ENCODE measurements at regions not wholly inside any gene's neighbourhood (a gene's known extent, or its start where the extent isn't known, plus 50 kb on each side); places are given as distances from the start of the nearest gene placed in this dataset.
"Not testable (repeated sequence)": the region's sequence is repeated elsewhere in the genome, so short reads cannot be mapped to it uniquely, and the experiment has no call there.

- Histone ChIP-seq H3K4me2 (ENCODE audit: insufficient read depth, insufficient read length, low read length) (no peak overlapping the region), H3K9ac (ENCODE audit: extremely low read depth, insufficient read length, low read length) (no peak overlapping the region), H2BK120ac (ENCODE audit: low read depth, low read length, poor library complexity, severe bottlenecking) (no peak overlapping the region), H3K56ac (ENCODE audit: insufficient read length, low read depth, low read length) (no peak overlapping the region), H3K79me1 (ENCODE audit: insufficient read depth, low read depth, low read length, poor library complexity, severe bottlenecking) (no peaks in the 10 kb centered on the region), H2AFZ (ENCODE audit: low read length) (no peak overlapping the region), H4K20me1 (ENCODE audit: control insufficient read depth, insufficient read depth, insufficient read length) (no peaks in the 10 kb centered on the region), H4K5ac (ENCODE audit: insufficient read length, low read depth, low read length) (no peak overlapping the region), H2BK5ac (ENCODE audit: insufficient read length, low read length) (no peak overlapping the region), H2AK5ac (ENCODE audit: insufficient read length, low read length) (no peak overlapping the region), H3K79me2 (ENCODE audit: insufficient read depth, low read length) (no peaks in the 10 kb centered on the region), H2BK12ac (ENCODE audit: insufficient read length, low read depth, low read length) (no peak overlapping the region), H3K23ac (ENCODE audit: insufficient read length, low read depth, low read length) (no peak overlapping the region), H3T11ph (ENCODE audit: low read length) (no peak overlapping the region), H3K27me3 (ENCODE audit: insufficient read depth, low read length) (no peaks in the 10 kb centered on the region), H3K14ac (ENCODE audit: insufficient read depth, low read length) (no peak overlapping the region), H3K4ac (ENCODE audit: low read depth, low read length) (no peak overlapping the region), H3K18ac (ENCODE audit: insufficient read length, low read depth, low read length) (no peak overlapping the region), H3K9me3 (ENCODE audit: control insufficient read depth, low read depth, low read length) (no peaks in the 10 kb centered on the region), H3K27ac (ENCODE audit: insufficient read length, low read depth, low read length) (no peak overlapping the region), H3K4me1 (ENCODE audit: insufficient read depth, low read length) (peaks cover 2% of the 10 kb centered on the region; the same call in 1 of the 2 replicates), H2BK20ac (ENCODE audit: low read depth, low read length, poor library complexity, severe bottlenecking) (no peak overlapping the region), H4K8ac (replicated peaks; ENCODE audit: insufficient read length, low read depth, low read length) (no peak overlapping the region), H4K91ac (ENCODE audit: insufficient read length, low read depth, low read length) (no peak overlapping the region), H3K23me2 (ENCODE audit: insufficient read length, low read depth, low read length, poor library complexity, severe bottlenecking) (no peaks in the 10 kb centered on the region), H2BK15ac (ENCODE audit: low read depth, low read length) (no peak overlapping the region)
- no peak overlapping the region for H3K4me3 Mint-ChIP-seq
- H3K36me3 Mint-ChIP-seq (ENCODE audit: insufficient read depth in 1 of 3, low read depth in 3 of 3): peaks cover 3 to 10% (median 7%) of the 10 kb centered on the region in 3 experiments; a peak in 3 of 7 replicates
- peak; percentile 27 for DNase-seq
- H3K4me1 Mint-ChIP-seq: peaks cover 8 to 11% of the 10 kb centered on the region in 2 experiments
- H3K27ac Mint-ChIP-seq: peak overlapping the region in 1 of 3 experiments; percentile 48; a peak in 1 of 7 replicates
- H3K9me3 Mint-ChIP-seq: peaks cover 7 to 13% of the 10 kb centered on the region in 2 experiments; a peak in 4 of 5 replicates
- no peaks in the 10 kb centered on the region for H3K27me3 Mint-ChIP-seq (ENCODE audit: low read depth)
- peak; percentile 29; the same call in 2 of the 3 replicates for TF ChIP-seq CTCF (conservative IDR thresholded peaks at IDR 0.05)
- WGBS (ENCODE audit: extremely low coverage, insufficient read length, low lambda C conversion rate): no CpG with 5 or more reads among the region's 2 CpGs
Observed at GRCh38 chr15:36161771-36162212, 417.6 kb upstream of the CDIN1 start.

GRCh38 chr15:36163983-36164382 lies 415.4 kb upstream of the CDIN1 start:
- not testable (repeated sequence) for H4K91ac ChIP-seq (ENCODE audit: insufficient read length, low read depth, low read length); H2BK15ac ChIP-seq (ENCODE audit: low read depth, low read length); H3K27ac ChIP-seq (ENCODE audit: insufficient read length, low read depth, low read length); H3K4me2 ChIP-seq (ENCODE audit: insufficient read depth, insufficient read length, low read length); H4K8ac ChIP-seq (replicated peaks; ENCODE audit: insufficient read length, low read depth, low read length); H3K27me3 ChIP-seq (ENCODE audit: insufficient read depth, low read length); H3K79me2 ChIP-seq (ENCODE audit: insufficient read depth, low read length); H2BK5ac ChIP-seq (ENCODE audit: insufficient read length, low read length); H3K27ac Mint-ChIP-seq; H3K23me2 ChIP-seq (ENCODE audit: insufficient read length, low read depth, low read length, poor library complexity, severe bottlenecking); H3K9me3 ChIP-seq (ENCODE audit: control insufficient read depth, low read depth, low read length); H3T11ph ChIP-seq (ENCODE audit: low read length); H2BK120ac ChIP-seq (ENCODE audit: low read depth, low read length, poor library complexity, severe bottlenecking); H3K79me1 ChIP-seq (ENCODE audit: insufficient read depth, low read depth, low read length, poor library complexity, severe bottlenecking); H2BK12ac ChIP-seq (ENCODE audit: insufficient read length, low read depth, low read length); H3K4ac ChIP-seq (ENCODE audit: low read depth, low read length); H2AK5ac ChIP-seq (ENCODE audit: insufficient read length, low read length); H3K4me1 ChIP-seq (ENCODE audit: insufficient read depth, low read length); H2AFZ ChIP-seq (ENCODE audit: low read length); H3K9ac ChIP-seq (ENCODE audit: extremely low read depth, insufficient read length, low read length); H3K18ac ChIP-seq (ENCODE audit: insufficient read length, low read depth, low read length); H4K5ac ChIP-seq (ENCODE audit: insufficient read length, low read depth, low read length); H4K20me1 ChIP-seq (ENCODE audit: control insufficient read depth, insufficient read depth, insufficient read length); H3K27me3 Mint-ChIP-seq (ENCODE audit: low read depth); H3K23ac ChIP-seq (ENCODE audit: insufficient read length, low read depth, low read length); H3K4me3 Mint-ChIP-seq; H2BK20ac ChIP-seq (ENCODE audit: low read depth, low read length, poor library complexity, severe bottlenecking); DNase-seq; H3K56ac ChIP-seq (ENCODE audit: insufficient read length, low read depth, low read length); H3K14ac ChIP-seq (ENCODE audit: insufficient read depth, low read length)
- Mint-ChIP-seq H3K4me1 (peaks cover 8 to 11% of the 10 kb centered on the region in 2 experiments), H3K9me3 (peaks cover 7 to 13% of the 10 kb centered on the region in 2 experiments; a peak in 4 of 5 replicates), H3K36me3 (ENCODE audit: insufficient read depth in 1 of 3, low read depth in 3 of 3) (peaks cover 3 to 10% (median 7%) of the 10 kb centered on the region in 3 experiments; a peak in 3 of 7 replicates)
- no CpG with 5 or more reads among the region's 13 CpGs for WGBS (ENCODE audit: extremely low coverage, insufficient read length, low lambda C conversion rate)

All from H9 (cell line).